Neural crest cell (in vitro differentiated cells): ENCODE measurements at regions not wholly inside any gene's neighbourhood (a gene's known extent, or its start where the extent isn't known, plus 50 kb on each side); places are given as distances from the start of the nearest gene placed in this dataset.

Experiments used
- DNase-seq: peaks from one replicate; pipeline ENCODE4 v3.0.0; 2021; ENCODE audit warnings: low read depth, mixed read lengths, low spot score
- H3K27ac Mint-ChIP-seq: one replicate; pipeline ENCODE4 v1.8.0; 2021; ENCODE audit warnings: mild to moderate bottlenecking, mixed read lengths; ENCODE audit not compliant: unreplicated experiment
- H3K27me3 Mint-ChIP-seq: 2 replicates; pipeline ENCODE4 v1.8.0; 2021; ENCODE audit warnings: low read depth, mild to moderate bottlenecking, mixed read lengths
- H3K36me3 Mint-ChIP-seq: 2 replicates; pipeline ENCODE4 v1.8.0; 2021; ENCODE audit warnings: low read depth, mild to moderate bottlenecking, mixed read lengths
- H3K4me1 Mint-ChIP-seq: 2 replicates; pipeline ENCODE4 v1.8.0; 2021; ENCODE audit warnings: mixed read lengths
- H3K4me3 Mint-ChIP-seq: one replicate; pipeline ENCODE4 v1.8.0; 2021; ENCODE audit warnings: mild to moderate bottlenecking, mixed read lengths
- H3K9me3 Mint-ChIP-seq: 2 replicates; pipeline ENCODE4 v1.8.0; 2021; ENCODE audit warnings: mixed read lengths
- TF ChIP-seq, protein P1 (sequence below): fragments of 200-600 bp; sonication (generic); conservative IDR thresholded peaks from 2 replicates; pipeline ENCODE4 v1.5.0; 2021; ENCODE audit warnings: antibody characterized with exemption, mild to moderate bottlenecking

GRCh38 chr9:28587052-28587451 is 1013.8 kb upstream of the C9orf72 start:
- TF ChIP-seq, protein P1, sequence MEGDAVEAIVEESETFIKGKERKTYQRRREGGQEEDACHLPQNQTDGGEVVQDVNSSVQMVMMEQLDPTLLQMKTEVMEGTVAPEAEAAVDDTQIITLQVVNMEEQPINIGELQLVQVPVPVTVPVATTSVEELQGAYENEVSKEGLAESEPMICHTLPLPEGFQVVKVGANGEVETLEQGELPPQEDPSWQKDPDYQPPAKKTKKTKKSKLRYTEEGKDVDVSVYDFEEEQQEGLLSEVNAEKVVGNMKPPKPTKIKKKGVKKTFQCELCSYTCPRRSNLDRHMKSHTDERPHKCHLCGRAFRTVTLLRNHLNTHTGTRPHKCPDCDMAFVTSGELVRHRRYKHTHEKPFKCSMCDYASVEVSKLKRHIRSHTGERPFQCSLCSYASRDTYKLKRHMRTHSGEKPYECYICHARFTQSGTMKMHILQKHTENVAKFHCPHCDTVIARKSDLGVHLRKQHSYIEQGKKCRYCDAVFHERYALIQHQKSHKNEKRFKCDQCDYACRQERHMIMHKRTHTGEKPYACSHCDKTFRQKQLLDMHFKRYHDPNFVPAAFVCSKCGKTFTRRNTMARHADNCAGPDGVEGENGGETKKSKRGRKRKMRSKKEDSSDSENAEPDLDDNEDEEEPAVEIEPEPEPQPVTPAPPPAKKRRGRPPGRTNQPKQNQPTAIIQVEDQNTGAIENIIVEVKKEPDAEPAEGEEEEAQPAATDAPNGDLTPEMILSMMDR = no peak
- Mint-ChIP-seq H3K27ac (no peak overlapping the region), H3K36me3 (peaks cover 3% of the 10 kb centered on the region), H3K27me3 (no peaks in the 10 kb centered on the region), H3K4me1 (no peaks in the 10 kb centered on the region), H3K9me3 (peaks cover 3% of the 10 kb centered on the region), H3K4me3 (no peak overlapping the region)
- no peak for DNase-seq

- no peak overlapping the region for H3K27ac Mint-ChIP-seq
- TF ChIP-seq, protein P1 = no peak
- no peaks in the 10 kb centered on the region for H3K27me3 Mint-ChIP-seq
- no peaks in the 10 kb centered on the region for H3K36me3 Mint-ChIP-seq
- H3K9me3 Mint-ChIP-seq = no peaks in the 10 kb centered on the region
- peaks cover 5% of the 10 kb centered on the region for H3K4me1 Mint-ChIP-seq
- DNase-seq = no peak
- H3K4me3 Mint-ChIP-seq = no peak overlapping the region
These were observed 1025.1 kb upstream of the C9orf72 start for GRCh38 chr9:28598408-28598807.

GRCh38 chr9:28600226-28600625 is 1026.9 kb upstream of the C9orf72 start:
- DNase-seq = no peak
- H3K27me3 Mint-ChIP-seq = no peaks in the 10 kb centered on the region
- peaks cover 5% of the 10 kb centered on the region for H3K4me1 Mint-ChIP-seq
- H3K9me3 Mint-ChIP-seq = no peaks in the 10 kb centered on the region
- TF ChIP-seq, protein P1 = no peak
- no peaks in the 10 kb centered on the region for H3K36me3 Mint-ChIP-seq
- H3K4me3 Mint-ChIP-seq = no peak overlapping the region
- H3K27ac Mint-ChIP-seq = no peak overlapping the region

GRCh38 chr9:28607843-28608242 is 1034.6 kb upstream of the C9orf72 start:
- Mint-ChIP-seq H3K27me3 (no peaks in the 10 kb centered on the region), H3K9me3 (no peaks in the 10 kb centered on the region), H3K4me3 (no peak overlapping the region), H3K4me1 (no peaks in the 10 kb centered on the region), H3K27ac (no peak overlapping the region), H3K36me3 (no peaks in the 10 kb centered on the region)
- no peak for DNase-seq
- TF ChIP-seq, protein P1 = no peak

DNA sequence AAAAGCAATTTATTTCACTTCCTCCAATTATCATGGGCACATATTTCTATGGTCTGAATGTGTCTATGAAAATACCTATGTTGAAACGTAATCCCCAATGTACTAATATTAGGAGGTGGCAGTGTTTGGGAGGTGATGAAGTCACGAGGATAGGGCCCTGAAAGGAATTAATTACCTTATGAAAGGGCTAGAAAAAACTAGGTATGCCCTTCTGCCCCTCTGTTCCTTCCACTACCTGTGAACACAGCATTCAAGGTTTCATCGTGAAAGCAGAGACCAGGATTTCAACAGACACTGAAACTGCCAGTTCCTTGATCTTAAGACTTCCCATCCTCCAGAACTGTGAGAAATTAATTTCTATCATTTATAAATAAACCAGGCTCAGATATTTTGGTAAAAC is 1037.1 kb upstream of the C9orf72 start:
- H3K4me1 Mint-ChIP-seq = no peaks in the 10 kb centered on the region
- H3K36me3 Mint-ChIP-seq = no peaks in the 10 kb centered on the region
- H3K27ac Mint-ChIP-seq = no peak overlapping the region
- DNase-seq = no peak
- no peaks in the 10 kb centered on the region for H3K9me3 Mint-ChIP-seq
- H3K4me3 Mint-ChIP-seq = no peak overlapping the region
- TF ChIP-seq, protein P1 = no peak
- no peaks in the 10 kb centered on the region for H3K27me3 Mint-ChIP-seq

DNA sequence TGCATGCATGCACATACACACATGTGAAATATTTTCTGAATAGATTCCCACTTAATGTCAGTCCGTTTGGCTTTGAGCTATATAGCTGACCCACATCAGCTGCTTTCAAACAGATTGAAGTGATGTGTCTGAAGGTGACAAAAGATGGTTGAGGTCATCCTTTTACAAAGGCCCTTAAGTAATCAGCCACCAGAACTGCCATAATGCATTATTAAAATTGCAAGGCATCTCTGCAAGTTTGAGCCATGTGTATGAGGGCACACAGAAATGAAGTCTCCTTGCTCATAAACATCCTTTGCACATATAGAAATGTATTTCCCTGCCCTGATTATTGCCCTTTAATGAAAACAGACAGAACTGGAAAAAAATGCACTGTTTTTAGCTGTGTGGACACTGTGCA is 1043.0 kb upstream of the C9orf72 start:
- Mint-ChIP-seq H3K36me3 (no peaks in the 10 kb centered on the region), H3K9me3 (no peaks in the 10 kb centered on the region), H3K27me3 (no peaks in the 10 kb centered on the region), H3K4me3 (no peak overlapping the region), H3K27ac (no peak overlapping the region), H3K4me1 (no peaks in the 10 kb centered on the region)
- TF ChIP-seq, protein P1 = no peak
- no peak for DNase-seq
